HepG2 (cell line): ENCODE measurements at regions not wholly inside any gene's neighbourhood (a gene's known extent, or its start where the extent isn't known, plus 50 kb on each side); places are given as distances from the start of the nearest gene placed in this dataset.

Experiments
- CSRNP1 ChIP-seq: sonication (generic); formaldehyde crosslinking; IDR thresholded peaks from 2 replicates; pipeline ENCODE4 v1.8.1; 2023; ENCODE audit warnings: mild to moderate bottlenecking, missing genetic modification reagents
- U2AF2 ChIP-seq: fragments of 200-400 bp; formaldehyde crosslinking; IDR thresholded peaks from 2 replicates; pipeline ENCODE4 v1.6.1; 2017; ENCODE audit warnings: low read depth, mild to moderate bottlenecking, low read length
- ZBTB34 ChIP-seq: sonication (generic); formaldehyde crosslinking; IDR thresholded peaks from 2 replicates; pipeline ENCODE4 v1.8.0; 2022; ENCODE audit warnings: mild to moderate bottlenecking, missing genetic modification reagents
- ZBTB38 ChIP-seq: sonication (generic); formaldehyde crosslinking; IDR thresholded peaks from 2 replicates; pipeline ENCODE4 v1.5.1; 2020; ENCODE audit warnings: mild to moderate bottlenecking, missing genetic modification reagents
- ZKSCAN1 ChIP-seq: fragments of 150-350 bp; IDR thresholded peaks from 2 replicates; pipeline ENCODE4 v1.6.1; 2014; ENCODE audit warnings: low read length
- ZNF235 ChIP-seq: sonication (generic); formaldehyde crosslinking; IDR thresholded peaks from 2 replicates; pipeline ENCODE4 v1.8.1; 2023; ENCODE audit warnings: mild to moderate bottlenecking, missing genetic modification reagents, borderline replicate concordance
- ZNF407 ChIP-seq: sonication (generic); formaldehyde crosslinking; IDR thresholded peaks from one replicate; pipeline ENCODE4 v1.5.1; 2020; ENCODE audit warnings: mild to moderate bottlenecking, missing genetic modification reagents; ENCODE audit errors: not compliant biosample characterization
- ZNF710 ChIP-seq: sonication (generic); formaldehyde crosslinking; IDR thresholded peaks from 2 replicates; pipeline ENCODE4 v1.5.0; 2020; ENCODE audit warnings: mild to moderate bottlenecking, missing genetic modification reagents, borderline replicate concordance
- ZNF841 ChIP-seq: sonication (generic); formaldehyde crosslinking; IDR thresholded peaks from 2 replicates; pipeline ENCODE4 v1.8.1; 2023; ENCODE audit warnings: missing genetic modification reagents, borderline replicate concordance
- TF ChIP-seq, protein P1 (sequence below): sonication (generic); formaldehyde crosslinking; IDR thresholded peaks from 2 replicates; pipeline ENCODE4 v1.5.1; 2020; ENCODE audit warnings: mild to moderate bottlenecking, missing genetic modification reagents, borderline replicate concordance

DNA sequence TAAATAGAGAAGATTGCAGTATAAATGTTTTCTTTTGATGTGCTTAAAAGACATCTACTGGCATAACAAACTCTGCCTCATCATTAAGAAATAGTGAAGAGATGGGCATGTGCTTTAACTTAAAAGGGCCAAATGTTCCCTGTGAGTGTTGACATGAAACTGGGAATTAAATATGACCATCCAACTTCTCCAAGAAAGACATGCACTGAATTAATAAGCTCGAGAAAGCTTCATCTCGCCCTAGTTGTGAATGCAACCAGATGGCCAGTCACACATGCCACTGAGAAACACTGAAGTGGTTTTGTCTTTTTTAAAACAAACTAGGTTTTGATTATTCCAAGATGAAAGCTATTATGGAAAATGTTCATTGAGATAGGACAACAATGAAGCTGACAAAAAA lies 479.2 kb downstream of the RIT2 start (continued):
- TF ChIP-seq ZNF407 (CRISPR knock-in tag): no peak
- TF ChIP-seq ZNF235 (CRISPR knock-in tag): no peak
- no peak for TF ChIP-seq U2AF2
- TF ChIP-seq ZBTB34: no peak
- no peak for TF ChIP-seq ZKSCAN1
- TF ChIP-seq ZNF841: no peak
- TF ChIP-seq ZNF710 (CRISPR knock-in tag): no peak
- no peak for TF ChIP-seq CSRNP1 (CRISPR knock-in tag)
- TF ChIP-seq, protein P1, sequence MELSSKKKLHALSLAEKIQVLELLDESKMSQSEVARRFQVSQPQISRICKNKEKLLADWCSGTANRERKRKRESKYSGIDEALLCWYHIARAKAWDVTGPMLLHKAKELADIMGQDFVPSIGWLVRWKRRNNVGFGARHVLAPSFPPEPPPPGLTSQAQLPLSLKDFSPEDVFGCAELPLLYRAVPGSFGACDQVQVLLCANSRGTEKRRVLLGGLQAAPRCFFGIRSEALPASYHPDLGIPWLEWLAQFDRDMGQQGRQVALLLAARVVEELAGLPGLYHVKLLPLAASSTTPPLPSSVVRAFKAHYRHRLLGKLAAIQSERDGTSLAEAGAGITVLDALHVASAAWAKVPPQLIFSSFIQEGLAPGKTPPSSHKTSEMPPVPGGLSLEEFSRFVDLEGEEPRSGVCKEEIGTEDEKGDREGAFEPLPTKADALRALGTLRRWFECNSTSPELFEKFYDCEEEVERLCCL (CRISPR knock-in tag): no peak
- TF ChIP-seq ZBTB38 (CRISPR knock-in tag): no peak
- TF ChIP-seq, all 625 proteins: peak for 0
